GM23338 (cell line): ENCODE measurements at regions not wholly inside any gene's neighbourhood (a gene's known extent, or its start where the extent isn't known, plus 50 kb on each side); places are given as distances from the start of the nearest gene placed in this dataset.

ENCODE experiments used
- ATAC-seq: fragments of 200-7000 bp; cut with Tn5 transposase; 3 replicates; pipeline ENCODE4 v1.9.1; 2020
- DNase-seq: peaks from one replicate; pipeline ENCODE4 v3.0.0-alpha.2; 2015; ENCODE audit warnings: low spot score
- H2AFZ ChIP-seq: fragments of 200-600 bp; sonication (generic); 2 replicates; pipeline ENCODE4 v1.8.0; 2016; ENCODE audit warnings: antibody characterized with exemption, mild to moderate bottlenecking, moderate library complexity
- H3F3A ChIP-seq: fragments of 200-600 bp; sonication (generic); replicated peaks from 2 replicates; pipeline ENCODE4 v1.8.0; 2017; ENCODE audit warnings: antibody characterized with exemption, mixed run types, low read depth
- H3K27ac ChIP-seq: fragments of 200-600 bp; sonication (generic); 2 replicates; pipeline ENCODE4 v1.6.1; 2016; ENCODE audit warnings: low read depth
- H3K27me3 ChIP-seq: fragments of 200-600 bp; sonication (generic); 2 replicates; pipeline ENCODE4 v1.8.0; 2016; ENCODE audit warnings: mild to moderate bottlenecking, mixed run types, moderate library complexity; ENCODE audit not compliant: insufficient read depth
- H3K36me3 ChIP-seq: fragments of 200-600 bp; sonication (generic); 2 replicates; pipeline ENCODE4 v1.8.0; 2016; ENCODE audit warnings: mild to moderate bottlenecking; ENCODE audit not compliant: insufficient read depth
- H3K4me1 ChIP-seq: fragments of 200-600 bp; sonication (generic); 2 replicates; pipeline ENCODE4 v1.8.0; 2016; ENCODE audit warnings: mild to moderate bottlenecking, moderate library complexity; ENCODE audit not compliant: insufficient read depth
- H3K4me2 ChIP-seq: fragments of 200-600 bp; sonication (generic); 2 replicates; pipeline ENCODE4 v1.7.1; 2017; ENCODE audit warnings: mixed run types
- H3K4me3 ChIP-seq: fragments of 200-600 bp; sonication (generic); 2 replicates; pipeline ENCODE4 v1.6.1; 2016; ENCODE audit warnings: mixed run types
- H3K79me2 ChIP-seq: fragments of 200-600 bp; sonication (generic); replicated peaks from 2 replicates; pipeline ENCODE4 v1.8.0; 2017; ENCODE audit warnings: mild to moderate bottlenecking; ENCODE audit not compliant: insufficient read depth
- H3K9me2 ChIP-seq: fragments of 200-600 bp; sonication (generic); 2 replicates; pipeline ENCODE4 v1.8.0; 2017; ENCODE audit not compliant: insufficient read depth
- H4K20me1 ChIP-seq: fragments of 200-600 bp; sonication (generic); replicated peaks from 2 replicates; pipeline ENCODE4 v1.8.0; 2017; ENCODE audit warnings: mild to moderate bottlenecking; ENCODE audit not compliant: insufficient read depth
- H3K27ac Mint-ChIP-seq: 2 replicates; pipeline ENCODE4 v1.8.0; 2020; ENCODE audit warnings: inconsistent platforms, mild to moderate bottlenecking, moderate library complexity, mixed read lengths
- H3K27me3 Mint-ChIP-seq: 3 replicates; pipeline ENCODE4 v1.8.0; 2022; ENCODE audit warnings: low read depth, mild to moderate bottlenecking, moderate library complexity, mixed read lengths, inconsistent platforms; ENCODE audit not compliant: insufficient read depth, poor library complexity
- H3K36me3 Mint-ChIP-seq: 3 replicates; pipeline ENCODE4 v1.8.0; 2021; ENCODE audit warnings: low read depth, mild to moderate bottlenecking, inconsistent platforms, moderate library complexity, mixed read lengths
- H3K4me1 Mint-ChIP-seq: 3 replicates; pipeline ENCODE4 v1.8.0; 2020; ENCODE audit warnings: mild to moderate bottlenecking, inconsistent platforms, mixed read lengths
- H3K4me3 Mint-ChIP-seq: 3 replicates; pipeline ENCODE4 v1.8.0; 2021; ENCODE audit warnings: moderate library complexity, mild to moderate bottlenecking, inconsistent platforms, mixed read lengths
- H3K9me3 Mint-ChIP-seq: 3 replicates; pipeline ENCODE4 v1.8.0; 2020; ENCODE audit warnings: moderate library complexity, mild to moderate bottlenecking, inconsistent platforms, mixed read lengths
- CREB1 ChIP-seq: fragments of 250-450 bp; sonication (Bioruptor Pico); IDR thresholded peaks from 2 replicates; pipeline ENCODE4 v1.5.0; 2020; ENCODE audit warnings: low read depth, mild to moderate bottlenecking, moderate library complexity
- EZH2 ChIP-seq: fragments of 200-600 bp; sonication (generic); IDR thresholded peaks from one replicate; pipeline ENCODE4 v1.8.0; 2017; ENCODE audit warnings: antibody characterized with exemption, mild to moderate bottlenecking, low read depth; ENCODE audit not compliant: unreplicated experiment
- JUNB ChIP-seq: IDR thresholded peaks from one replicate; pipeline ENCODE4 v1.6.1; 2016; ENCODE audit warnings: antibody characterized with exemption; ENCODE audit not compliant: unreplicated experiment
- NANOG ChIP-seq: IDR thresholded peaks from 2 replicates; pipeline ENCODE4 v1.6.1; 2016; ENCODE audit warnings: antibody characterized with exemption, borderline replicate concordance
- POLR2AphosphoS5 ChIP-seq: IDR thresholded peaks from 2 replicates; pipeline ENCODE4 v1.6.1; 2016; ENCODE audit warnings: antibody characterized with exemption, low read depth
- STAT1 ChIP-seq: IDR thresholded peaks from one replicate; pipeline ENCODE4 v1.6.1; 2016; ENCODE audit warnings: antibody characterized with exemption; ENCODE audit not compliant: unreplicated experiment
- ZNF114 ChIP-seq: fragments of 250-450 bp; sonication (Bioruptor Pico); IDR thresholded peaks from 2 replicates; pipeline ENCODE4 v1.5.0; 2020; ENCODE audit warnings: mild to moderate bottlenecking, moderate library complexity
- ZNF331 ChIP-seq: fragments of 250-450 bp; sonication (Bioruptor Pico); IDR thresholded peaks from 2 replicates; pipeline ENCODE4 v1.5.0; 2020; ENCODE audit warnings: low read depth, mild to moderate bottlenecking, moderate library complexity
- TF ChIP-seq, protein P1 (sequence below): IDR thresholded peaks from one replicate; pipeline ENCODE4 v1.6.1; 2018; ENCODE audit warnings: antibody characterized with exemption; ENCODE audit not compliant: unreplicated experiment
- TF ChIP-seq, protein P2 (sequence below), 2 experiments: fragments of 200-600 bp in 1 of 2; sonication (generic) in 1 of 2; conservative IDR thresholded peaks; 2 replicates each; pipeline versions ENCODE4 v1.5.1 to v1.6.1; 2016 to 2017; ENCODE audit warnings: antibody characterized with exemption in 2 of 2, low read depth in 2 of 2, mild to moderate bottlenecking in 2 of 2, moderate library complexity in 1 of 2
- TF ChIP-seq, protein P3 (sequence below): IDR thresholded peaks from 2 replicates; pipeline ENCODE4 v1.6.1; 2016; ENCODE audit warnings: antibody characterized with exemption
- TF ChIP-seq, protein P4 (sequence below): fragments of 250-450 bp; sonication (Bioruptor Pico); IDR thresholded peaks from 2 replicates; pipeline ENCODE4 v1.5.0; 2020; ENCODE audit warnings: mild to moderate bottlenecking, moderate library complexity

DNA sequence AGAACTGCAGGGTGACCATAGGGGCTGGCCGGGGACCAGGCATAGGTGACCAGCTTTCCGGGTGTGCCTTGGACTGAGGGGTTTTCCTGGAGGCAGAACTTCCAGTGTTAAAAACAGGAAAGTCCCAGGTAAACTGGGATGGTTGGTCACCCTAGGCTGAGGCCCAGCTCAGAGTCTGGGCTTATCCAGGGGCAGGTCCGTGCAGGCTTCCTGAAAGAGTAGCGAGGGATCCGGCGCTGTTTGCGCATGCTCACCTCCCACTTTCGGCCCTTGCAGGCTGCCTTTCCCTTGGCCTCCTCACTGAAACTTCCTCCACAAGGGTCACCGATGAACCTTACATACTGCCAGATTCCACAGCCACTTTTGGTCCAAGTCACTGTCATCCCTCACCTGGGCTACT, 119.8 kb upstream of the PLET1 start (continued):
- TF ChIP-seq, protein P1, sequence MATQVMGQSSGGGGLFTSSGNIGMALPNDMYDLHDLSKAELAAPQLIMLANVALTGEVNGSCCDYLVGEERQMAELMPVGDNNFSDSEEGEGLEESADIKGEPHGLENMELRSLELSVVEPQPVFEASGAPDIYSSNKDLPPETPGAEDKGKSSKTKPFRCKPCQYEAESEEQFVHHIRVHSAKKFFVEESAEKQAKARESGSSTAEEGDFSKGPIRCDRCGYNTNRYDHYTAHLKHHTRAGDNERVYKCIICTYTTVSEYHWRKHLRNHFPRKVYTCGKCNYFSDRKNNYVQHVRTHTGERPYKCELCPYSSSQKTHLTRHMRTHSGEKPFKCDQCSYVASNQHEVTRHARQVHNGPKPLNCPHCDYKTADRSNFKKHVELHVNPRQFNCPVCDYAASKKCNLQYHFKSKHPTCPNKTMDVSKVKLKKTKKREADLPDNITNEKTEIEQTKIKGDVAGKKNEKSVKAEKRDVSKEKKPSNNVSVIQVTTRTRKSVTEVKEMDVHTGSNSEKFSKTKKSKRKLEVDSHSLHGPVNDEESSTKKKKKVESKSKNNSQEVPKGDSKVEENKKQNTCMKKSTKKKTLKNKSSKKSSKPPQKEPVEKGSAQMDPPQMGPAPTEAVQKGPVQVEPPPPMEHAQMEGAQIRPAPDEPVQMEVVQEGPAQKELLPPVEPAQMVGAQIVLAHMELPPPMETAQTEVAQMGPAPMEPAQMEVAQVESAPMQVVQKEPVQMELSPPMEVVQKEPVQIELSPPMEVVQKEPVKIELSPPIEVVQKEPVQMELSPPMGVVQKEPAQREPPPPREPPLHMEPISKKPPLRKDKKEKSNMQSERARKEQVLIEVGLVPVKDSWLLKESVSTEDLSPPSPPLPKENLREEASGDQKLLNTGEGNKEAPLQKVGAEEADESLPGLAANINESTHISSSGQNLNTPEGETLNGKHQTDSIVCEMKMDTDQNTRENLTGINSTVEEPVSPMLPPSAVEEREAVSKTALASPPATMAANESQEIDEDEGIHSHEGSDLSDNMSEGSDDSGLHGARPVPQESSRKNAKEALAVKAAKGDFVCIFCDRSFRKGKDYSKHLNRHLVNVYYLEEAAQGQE: no peak
- TF ChIP-seq STAT1 (no peak), JUNB (no peak), POLR2AphosphoS5 (no peak), ZNF114 (no peak), EZH2 (no peak), ZNF331 (CRISPR knock-in tag) (no peak)
- TF ChIP-seq, protein P2, sequence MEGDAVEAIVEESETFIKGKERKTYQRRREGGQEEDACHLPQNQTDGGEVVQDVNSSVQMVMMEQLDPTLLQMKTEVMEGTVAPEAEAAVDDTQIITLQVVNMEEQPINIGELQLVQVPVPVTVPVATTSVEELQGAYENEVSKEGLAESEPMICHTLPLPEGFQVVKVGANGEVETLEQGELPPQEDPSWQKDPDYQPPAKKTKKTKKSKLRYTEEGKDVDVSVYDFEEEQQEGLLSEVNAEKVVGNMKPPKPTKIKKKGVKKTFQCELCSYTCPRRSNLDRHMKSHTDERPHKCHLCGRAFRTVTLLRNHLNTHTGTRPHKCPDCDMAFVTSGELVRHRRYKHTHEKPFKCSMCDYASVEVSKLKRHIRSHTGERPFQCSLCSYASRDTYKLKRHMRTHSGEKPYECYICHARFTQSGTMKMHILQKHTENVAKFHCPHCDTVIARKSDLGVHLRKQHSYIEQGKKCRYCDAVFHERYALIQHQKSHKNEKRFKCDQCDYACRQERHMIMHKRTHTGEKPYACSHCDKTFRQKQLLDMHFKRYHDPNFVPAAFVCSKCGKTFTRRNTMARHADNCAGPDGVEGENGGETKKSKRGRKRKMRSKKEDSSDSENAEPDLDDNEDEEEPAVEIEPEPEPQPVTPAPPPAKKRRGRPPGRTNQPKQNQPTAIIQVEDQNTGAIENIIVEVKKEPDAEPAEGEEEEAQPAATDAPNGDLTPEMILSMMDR (conservative IDR thresholded peaks at IDR 0.05; ENCODE audit: low read depth in 2 of 2): no peak

DNA sequence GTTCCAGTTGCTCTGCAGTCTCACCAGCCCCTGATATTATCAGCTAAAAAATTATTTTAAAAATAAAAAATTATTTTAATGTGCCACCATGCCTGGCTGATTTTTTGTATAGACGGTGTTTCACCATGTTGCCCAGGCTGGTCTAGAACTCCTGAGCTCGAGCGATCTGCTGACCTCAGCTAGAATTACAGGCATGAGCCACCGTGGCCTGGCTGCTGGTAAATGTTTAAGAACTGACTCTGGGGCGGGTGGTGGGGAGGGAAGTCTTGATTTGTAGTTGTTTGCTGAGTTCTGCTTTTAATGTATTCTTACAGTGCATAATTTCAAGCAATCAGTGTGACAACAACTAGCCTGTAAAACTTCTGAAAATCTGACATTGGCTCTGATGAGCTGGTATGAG, 120.9 kb upstream of the PLET1 start:
- H3K27ac ChIP-seq: no peak overlapping the region
- H3K4me1 ChIP-seq: 0 out of 2 replicates have a peak, but pooled peaks cover 4% of the 10 kb centered on the region
- H3K4me3 ChIP-seq: no peak overlapping the region
- no peaks in the 10 kb centered on the region for H3K36me3 Mint-ChIP-seq
- H3K4me2 ChIP-seq: no peak overlapping the region
- H3K27me3 ChIP-seq: no peaks in the 10 kb centered on the region
- H3K79me2 ChIP-seq: no peaks in the 10 kb centered on the region
- H3K27ac Mint-ChIP-seq: no peak overlapping the region
- ATAC-seq (no peak), DNase-seq (no peak)
- H3K4me3 Mint-ChIP-seq: no peak overlapping the region
- H3K9me2 ChIP-seq: no peaks in the 10 kb centered on the region
- no peaks in the 10 kb centered on the region for H3K9me3 Mint-ChIP-seq
- no peaks in the 10 kb centered on the region for H3K36me3 ChIP-seq
- no peak overlapping the region for H2AFZ ChIP-seq
- no peaks in the 10 kb centered on the region for H3F3A ChIP-seq
- H3K4me1 Mint-ChIP-seq: no peaks in the 10 kb centered on the region
- peaks cover 1% of the 10 kb centered on the region for H3K27me3 Mint-ChIP-seq
- H4K20me1 ChIP-seq: no peaks in the 10 kb centered on the region
- TF ChIP-seq NANOG (no peak), ZNF114 (no peak), CREB1 (no peak), EZH2 (no peak)
- TF ChIP-seq, protein P3, sequence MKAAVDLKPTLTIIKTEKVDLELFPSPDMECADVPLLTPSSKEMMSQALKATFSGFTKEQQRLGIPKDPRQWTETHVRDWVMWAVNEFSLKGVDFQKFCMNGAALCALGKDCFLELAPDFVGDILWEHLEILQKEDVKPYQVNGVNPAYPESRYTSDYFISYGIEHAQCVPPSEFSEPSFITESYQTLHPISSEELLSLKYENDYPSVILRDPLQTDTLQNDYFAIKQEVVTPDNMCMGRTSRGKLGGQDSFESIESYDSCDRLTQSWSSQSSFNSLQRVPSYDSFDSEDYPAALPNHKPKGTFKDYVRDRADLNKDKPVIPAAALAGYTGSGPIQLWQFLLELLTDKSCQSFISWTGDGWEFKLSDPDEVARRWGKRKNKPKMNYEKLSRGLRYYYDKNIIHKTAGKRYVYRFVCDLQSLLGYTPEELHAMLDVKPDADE: no peak
- TF ChIP-seq, protein P4, sequence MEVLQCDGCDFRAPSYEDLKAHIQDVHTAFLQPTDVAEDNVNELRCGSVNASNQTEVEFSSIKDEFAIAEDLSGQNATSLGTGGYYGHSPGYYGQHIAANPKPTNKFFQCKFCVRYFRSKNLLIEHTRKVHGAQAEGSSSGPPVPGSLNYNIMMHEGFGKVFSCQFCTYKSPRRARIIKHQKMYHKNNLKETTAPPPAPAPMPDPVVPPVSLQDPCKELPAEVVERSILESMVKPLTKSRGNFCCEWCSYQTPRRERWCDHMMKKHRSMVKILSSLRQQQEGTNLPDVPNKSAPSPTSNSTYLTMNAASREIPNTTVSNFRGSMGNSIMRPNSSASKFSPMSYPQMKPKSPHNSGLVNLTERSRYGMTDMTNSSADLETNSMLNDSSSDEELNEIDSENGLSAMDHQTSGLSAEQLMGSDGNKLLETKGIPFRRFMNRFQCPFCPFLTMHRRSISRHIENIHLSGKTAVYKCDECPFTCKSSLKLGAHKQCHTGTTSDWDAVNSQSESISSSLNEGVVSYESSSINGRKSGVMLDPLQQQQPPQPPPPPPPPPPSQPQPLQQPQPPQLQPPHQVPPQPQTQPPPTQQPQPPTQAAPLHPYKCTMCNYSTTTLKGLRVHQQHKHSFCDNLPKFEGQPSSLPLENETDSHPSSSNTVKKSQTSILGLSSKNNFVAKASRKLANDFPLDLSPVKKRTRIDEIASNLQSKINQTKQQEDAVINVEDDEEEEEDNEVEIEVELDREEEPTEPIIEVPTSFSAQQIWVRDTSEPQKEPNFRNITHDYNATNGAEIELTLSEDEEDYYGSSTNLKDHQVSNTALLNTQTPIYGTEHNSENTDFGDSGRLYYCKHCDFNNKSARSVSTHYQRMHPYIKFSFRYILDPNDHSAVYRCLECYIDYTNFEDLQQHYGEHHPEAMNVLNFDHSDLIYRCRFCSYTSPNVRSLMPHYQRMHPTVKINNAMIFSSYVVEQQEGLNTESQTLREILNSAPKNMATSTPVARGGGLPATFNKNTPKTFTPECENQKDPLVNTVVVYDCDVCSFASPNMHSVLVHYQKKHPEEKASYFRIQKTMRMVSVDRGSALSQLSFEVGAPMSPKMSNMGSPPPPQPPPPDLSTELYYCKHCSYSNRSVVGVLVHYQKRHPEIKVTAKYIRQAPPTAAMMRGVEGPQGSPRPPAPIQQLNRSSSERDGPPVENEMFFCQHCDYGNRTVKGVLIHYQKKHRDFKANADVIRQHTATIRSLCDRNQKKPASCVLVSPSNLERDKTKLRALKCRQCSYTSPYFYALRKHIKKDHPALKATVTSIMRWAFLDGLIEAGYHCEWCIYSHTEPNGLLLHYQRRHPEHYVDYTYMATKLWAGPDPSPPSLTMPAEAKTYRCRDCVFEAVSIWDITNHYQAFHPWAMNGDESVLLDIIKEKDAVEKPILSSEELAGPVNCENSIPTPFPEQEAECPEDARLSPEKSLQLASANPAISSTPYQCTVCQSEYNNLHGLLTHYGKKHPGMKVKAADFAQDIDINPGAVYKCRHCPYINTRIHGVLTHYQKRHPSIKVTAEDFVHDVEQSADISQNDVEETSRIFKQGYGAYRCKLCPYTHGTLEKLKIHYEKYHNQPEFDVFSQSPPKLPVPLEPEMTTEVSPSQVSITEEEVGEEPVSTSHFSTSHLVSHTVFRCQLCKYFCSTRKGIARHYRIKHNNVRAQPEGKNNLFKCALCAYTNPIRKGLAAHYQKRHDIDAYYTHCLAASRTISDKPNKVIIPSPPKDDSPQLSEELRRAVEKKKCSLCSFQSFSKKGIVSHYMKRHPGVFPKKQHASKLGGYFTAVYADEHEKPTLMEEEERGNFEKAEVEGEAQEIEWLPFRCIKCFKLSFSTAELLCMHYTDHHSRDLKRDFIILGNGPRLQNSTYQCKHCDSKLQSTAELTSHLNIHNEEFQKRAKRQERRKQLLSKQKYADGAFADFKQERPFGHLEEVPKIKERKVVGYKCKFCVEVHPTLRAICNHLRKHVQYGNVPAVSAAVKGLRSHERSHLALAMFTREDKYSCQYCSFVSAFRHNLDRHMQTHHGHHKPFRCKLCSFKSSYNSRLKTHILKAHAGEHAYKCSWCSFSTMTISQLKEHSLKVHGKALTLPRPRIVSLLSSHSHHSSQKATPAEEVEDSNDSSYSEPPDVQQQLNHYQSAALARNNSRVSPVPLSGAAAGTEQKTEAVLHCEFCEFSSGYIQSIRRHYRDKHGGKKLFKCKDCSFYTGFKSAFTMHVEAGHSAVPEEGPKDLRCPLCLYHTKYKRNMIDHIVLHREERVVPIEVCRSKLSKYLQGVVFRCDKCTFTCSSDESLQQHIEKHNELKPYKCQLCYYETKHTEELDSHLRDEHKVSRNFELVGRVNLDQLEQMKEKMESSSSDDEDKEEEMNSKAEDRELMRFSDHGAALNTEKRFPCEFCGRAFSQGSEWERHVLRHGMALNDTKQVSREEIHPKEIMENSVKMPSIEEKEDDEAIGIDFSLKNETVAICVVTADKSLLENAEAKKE (CRISPR knock-in tag): no peak
